Liver (tissue), 8 donors: ENCODE measurements at regions not wholly inside any gene's neighbourhood (a gene's known extent, or its start where the extent isn't known, plus 50 kb on each side); places are given as distances from the start of the nearest gene placed in this dataset.

Experiments used
- DNase-seq: peaks from one replicate; pipeline ENCODE4 v3.0.0-alpha.2; 2017; ENCODE audit warnings: low spot score
- H3K27ac ChIP-seq, 2 donors: one replicate each; pipeline ENCODE4 v1.7.0; 2013; ENCODE audit warnings: inconsistent platforms in 2 of 2, low read length in 2 of 2, control low read depth in 1 of 2, low read depth in 1 of 2, mild to moderate bottlenecking in 1 of 2
- H3K27me3 ChIP-seq, 4 donors: one replicate each; pipeline versions ENCODE4 v1.6.1 to v1.7.0; 2013; ENCODE audit warnings: low read length in 3 of 4, inconsistent platforms in 1 of 4, mild to moderate bottlenecking in 1 of 4, moderate library complexity in 1 of 4; ENCODE audit not compliant: control insufficient read depth in 4 of 4, insufficient read depth in 4 of 4
- H3K36me3 ChIP-seq, 4 donors: one replicate each; pipeline versions ENCODE4 v1.6.1 to v1.7.0; 2013; ENCODE audit warnings: low read length in 3 of 4, mild to moderate bottlenecking in 3 of 4, low read depth in 1 of 4, moderate library complexity in 1 of 4; ENCODE audit not compliant: control insufficient read depth in 4 of 4, insufficient read depth in 3 of 4
- H3K4me1 ChIP-seq, 4 donors: one replicate each; pipeline versions ENCODE4 v1.6.1 to v1.7.0; 2013; ENCODE audit warnings: low read length in 3 of 4, mild to moderate bottlenecking in 3 of 4, moderate library complexity in 1 of 4; ENCODE audit not compliant: control insufficient read depth in 4 of 4, insufficient read depth in 4 of 4
- H3K4me3 ChIP-seq, 3 donors: one replicate each; pipeline versions ENCODE4 v1.6.1 to v1.7.0; 2013; ENCODE audit warnings: low read length in 3 of 3, control low read depth in 1 of 3, low read depth in 1 of 3, mild to moderate bottlenecking in 1 of 3
- H3K9ac ChIP-seq, 2 donors: one replicate each; pipeline ENCODE4 v1.7.0; 2013; ENCODE audit warnings: low read length in 2 of 2, mild to moderate bottlenecking in 2 of 2, moderate library complexity in 2 of 2, control low read depth in 1 of 2, low read depth in 1 of 2
- H3K9me3 ChIP-seq, 4 donors: one replicate each; pipeline versions ENCODE4 v1.6.1 to v1.7.0; 2013; ENCODE audit warnings: low read length in 3 of 4; ENCODE audit not compliant: control insufficient read depth in 4 of 4
- ATF3 ChIP-seq: IDR thresholded peaks from 2 replicates; pipeline ENCODE4 v1.6.1; 2016; ENCODE audit warnings: antibody characterized with exemption
- CTCF ChIP-seq: fragments of 150-350 bp; IDR thresholded peaks from 2 replicates; pipeline ENCODE4 v1.5.1; 2017; ENCODE audit warnings: improper control_type of control experiment, low read depth, low read length; ENCODE audit not compliant: missing input control
- EGR1 ChIP-seq, 2 donors: IDR thresholded peaks; 2 replicates each; pipeline ENCODE4 v1.6.1; 2016 to 2018; ENCODE audit warnings: antibody characterized with exemption in 2 of 2, low read depth in 2 of 2
- FOXA1 ChIP-seq: IDR thresholded peaks from 2 replicates; pipeline ENCODE4 v1.6.1; 2016; ENCODE audit warnings: antibody characterized with exemption
- FOXA2 ChIP-seq: IDR thresholded peaks from 2 replicates; pipeline ENCODE4 v1.6.1; 2016; ENCODE audit warnings: antibody characterized with exemption
- GABPA ChIP-seq, 2 donors: IDR thresholded peaks in 1 of 2; conservative IDR thresholded peaks in 1 of 2; 2 replicates each; pipeline ENCODE4 v1.6.1; 2016; ENCODE audit warnings: antibody characterized with exemption in 2 of 2, mild to moderate bottlenecking in 1 of 2, moderate library complexity in 1 of 2
- HNF4A ChIP-seq, 2 donors: conservative IDR thresholded peaks; 2 replicates each; pipeline ENCODE4 v1.6.1; 2016; ENCODE audit warnings: antibody characterized with exemption in 2 of 2, mild to moderate bottlenecking in 2 of 2
- HNF4G ChIP-seq: IDR thresholded peaks from 2 replicates; pipeline ENCODE4 v1.6.1; 2016; ENCODE audit warnings: antibody characterized with exemption
- JUND ChIP-seq, 2 donors: IDR thresholded peaks; 2 replicates each; pipeline ENCODE4 v1.6.1; 2016; ENCODE audit warnings: antibody characterized with exemption in 2 of 2
- MAX ChIP-seq: IDR thresholded peaks from 2 replicates; pipeline ENCODE4 v1.6.1; 2016; ENCODE audit warnings: antibody characterized with exemption
- NR2F2 ChIP-seq: IDR thresholded peaks from 2 replicates; pipeline ENCODE4 v1.6.1; 2016; ENCODE audit warnings: antibody characterized with exemption
- RAD21 ChIP-seq, 2 donors: IDR thresholded peaks; 2 replicates each; pipeline ENCODE4 v1.6.1; 2016; ENCODE audit warnings: antibody characterized with exemption in 2 of 2, mild to moderate bottlenecking in 2 of 2
- REST ChIP-seq: IDR thresholded peaks from 2 replicates; pipeline ENCODE4 v1.6.1; 2016; ENCODE audit warnings: antibody characterized with exemption, mild to moderate bottlenecking
- RXRA ChIP-seq, 2 donors: IDR thresholded peaks; 2 replicates each; pipeline ENCODE4 v1.6.1; 2017 to 2018; ENCODE audit warnings: antibody characterized with exemption in 2 of 2, mild to moderate bottlenecking in 1 of 2
- SP1 ChIP-seq: IDR thresholded peaks from 2 replicates; pipeline ENCODE4 v1.6.1; 2018; ENCODE audit warnings: antibody characterized with exemption, mild to moderate bottlenecking
- TAF1 ChIP-seq: conservative IDR thresholded peaks from 2 replicates; pipeline ENCODE4 v1.6.1; 2016; ENCODE audit warnings: antibody characterized with exemption, mild to moderate bottlenecking
- YY1 ChIP-seq: IDR thresholded peaks from 2 replicates; pipeline ENCODE4 v1.6.1; 2016; ENCODE audit warnings: antibody characterized with exemption, mild to moderate bottlenecking
- ZBTB33 ChIP-seq: IDR thresholded peaks from 2 replicates; pipeline ENCODE4 v1.6.1; 2016; ENCODE audit warnings: antibody characterized with exemption
- WGBS: extraction: QIAGEN DNeasy Blood & Tissue Kit; methylation state at CpG from one replicate; pipeline ENCODE4 v1.1.7; 2013; 5-methylcytosine and 5-hydroxymethylcytosine counted together
- donor health status: healthy.
- donor health status: healthy.
- donor health status: healthy.
- donor health status: healthy.
- donor health status: healthy.

- 59% methylated on average over 5 of the region's 5 CpGs for WGBS
- no peak for TF ChIP-seq HNF4G
- TF ChIP-seq YY1 = no peak
- TF ChIP-seq JUND (IDR thresholded peaks at IDR 0.05) = no peak
- TF ChIP-seq FOXA1 = no peak
- no peak for TF ChIP-seq NR2F2
- TF ChIP-seq ATF3 = no peak
- TF ChIP-seq GABPA (IDR thresholded peaks at IDR 0.05 in 1 of 2, conservative IDR thresholded peaks at IDR 0.05 in 1 of 2) = no peak
- no peak for TF ChIP-seq HNF4A (conservative IDR thresholded peaks at IDR 0.05)
- no peak for TF ChIP-seq TAF1
- no peak for TF ChIP-seq FOXA2
- H3K27ac ChIP-seq = no peak overlapping the region
- DNase-seq = no peak
- H3K27me3 ChIP-seq = no peaks in the 10 kb centered on the region
- no peak overlapping the region for H3K4me3 ChIP-seq
- no peak overlapping the region for H3K9ac ChIP-seq
- peaks cover 0 to 3% (median 0%) of the 10 kb centered on the region in 4 donors for H3K9me3 ChIP-seq
- no peaks in the 10 kb centered on the region for H3K4me1 ChIP-seq
- no peaks in the 10 kb centered on the region for H3K36me3 ChIP-seq
Measured at GRCh38 chr10:113369365-113369694, 183.5 kb upstream of the HABP2 start.

- 44% methylated on average over 1 of the region's 1 CpG for WGBS
Measured at GRCh38 chr10:113376428-113376827, 176.4 kb upstream of the HABP2 start.

More at GRCh38 chr10:113376428-113376827, 176.4 kb upstream of the HABP2 start:
- Histone ChIP-seq H3K27me3 (no peaks in the 10 kb centered on the region), H3K9ac (no peak overlapping the region), H3K27ac (no peak overlapping the region), H3K36me3 (no peaks in the 10 kb centered on the region), H3K4me1 (no peaks in the 10 kb centered on the region), H3K4me3 (no peak overlapping the region), H3K9me3 (no peaks in the 10 kb centered on the region)
- no peak for DNase-seq
- TF ChIP-seq GABPA (IDR thresholded peaks at IDR 0.05 in 1 of 2, conservative IDR thresholded peaks at IDR 0.05 in 1 of 2) (no peak), HNF4A (conservative IDR thresholded peaks at IDR 0.05) (no peak), NR2F2 (no peak), ZBTB33 (no peak), ATF3 (no peak), RXRA (IDR thresholded peaks at IDR 0.05) (no peak), TAF1 (no peak), REST (no peak), EGR1 (IDR thresholded peaks at IDR 0.05; ENCODE audit: low read depth in 2 of 2) (no peak), RAD21 (IDR thresholded peaks at IDR 0.05) (no peak), FOXA1 (no peak), SP1 (no peak), JUND (IDR thresholded peaks at IDR 0.05) (no peak), HNF4G (no peak), MAX (no peak), YY1 (no peak), FOXA2 (no peak), CTCF (no peak)
